GM23248 (cell line): ENCODE measurements at regions not wholly inside any gene's neighbourhood (a gene's known extent, or its start where the extent isn't known, plus 50 kb on each side); places are given as distances from the start of the nearest gene placed in this dataset.

Source experiments
- EZH2 ChIP-seq: fragments of 200-600 bp; sonication (generic); IDR thresholded peaks from 2 replicates; pipeline ENCODE4 v1.6.1; 2018; ENCODE audit warnings: antibody characterized with exemption, mild to moderate bottlenecking; ENCODE audit not compliant: insufficient read depth, poor library complexity, severe bottlenecking
- EZH2phosphoT487 ChIP-seq: fragments of 200-600 bp; sonication (generic); IDR thresholded peaks from 2 replicates; pipeline ENCODE4 v1.6.1; 2018; ENCODE audit warnings: antibody characterized with exemption, moderate library complexity, mild to moderate bottlenecking, low read depth; ENCODE audit not compliant: insufficient read depth

DNA sequence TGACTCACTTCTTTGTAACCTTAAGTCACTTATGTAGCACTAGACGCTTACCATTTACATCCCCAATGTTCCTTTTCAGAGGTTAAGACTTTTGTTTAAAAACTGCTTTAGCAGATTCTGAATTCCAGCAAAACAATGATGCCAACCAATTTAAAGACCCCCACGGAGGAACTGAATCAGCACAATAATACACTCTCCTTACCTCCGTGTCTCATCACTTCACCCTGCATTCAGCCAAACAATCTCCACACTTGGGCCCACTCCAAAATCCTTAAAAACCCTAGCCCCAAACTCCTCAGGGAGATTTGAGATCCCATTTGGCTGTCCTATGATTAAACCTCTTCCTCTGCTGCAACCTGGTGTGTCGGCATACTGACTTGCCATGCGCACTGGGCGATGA lies 153.9 kb downstream of the B3GNT2 start:
- no peak for TF ChIP-seq EZH2phosphoT487
- no peak for TF ChIP-seq EZH2
